ENCODE measurements at regions not wholly inside any gene's neighbourhood (a gene's known extent, or its start where the extent isn't known, plus 50 kb on each side); places are given as distances from the start of the nearest gene placed in this dataset.

DNA sequence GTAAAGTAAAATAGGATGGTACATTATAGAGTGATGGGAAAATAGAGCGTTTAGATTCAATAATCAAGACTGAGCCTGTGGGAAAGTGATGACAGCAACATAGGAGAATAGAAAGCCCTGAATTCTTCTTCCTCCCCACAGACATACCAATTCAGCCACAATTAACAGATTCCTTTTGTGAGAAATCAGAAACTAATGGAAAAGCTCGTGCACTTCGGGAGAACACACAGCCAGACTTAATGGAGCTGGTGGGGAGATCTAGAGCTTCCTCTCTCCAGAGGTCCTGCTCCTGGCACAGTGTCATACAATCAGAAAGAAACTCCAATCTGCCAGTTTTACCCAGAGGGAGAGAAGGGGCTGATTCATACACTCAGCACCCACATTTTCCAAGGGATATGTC is 676.3 kb upstream of the BOD1L1 start:
- TF ChIP-seq, protein P1, sequence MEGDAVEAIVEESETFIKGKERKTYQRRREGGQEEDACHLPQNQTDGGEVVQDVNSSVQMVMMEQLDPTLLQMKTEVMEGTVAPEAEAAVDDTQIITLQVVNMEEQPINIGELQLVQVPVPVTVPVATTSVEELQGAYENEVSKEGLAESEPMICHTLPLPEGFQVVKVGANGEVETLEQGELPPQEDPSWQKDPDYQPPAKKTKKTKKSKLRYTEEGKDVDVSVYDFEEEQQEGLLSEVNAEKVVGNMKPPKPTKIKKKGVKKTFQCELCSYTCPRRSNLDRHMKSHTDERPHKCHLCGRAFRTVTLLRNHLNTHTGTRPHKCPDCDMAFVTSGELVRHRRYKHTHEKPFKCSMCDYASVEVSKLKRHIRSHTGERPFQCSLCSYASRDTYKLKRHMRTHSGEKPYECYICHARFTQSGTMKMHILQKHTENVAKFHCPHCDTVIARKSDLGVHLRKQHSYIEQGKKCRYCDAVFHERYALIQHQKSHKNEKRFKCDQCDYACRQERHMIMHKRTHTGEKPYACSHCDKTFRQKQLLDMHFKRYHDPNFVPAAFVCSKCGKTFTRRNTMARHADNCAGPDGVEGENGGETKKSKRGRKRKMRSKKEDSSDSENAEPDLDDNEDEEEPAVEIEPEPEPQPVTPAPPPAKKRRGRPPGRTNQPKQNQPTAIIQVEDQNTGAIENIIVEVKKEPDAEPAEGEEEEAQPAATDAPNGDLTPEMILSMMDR (IDR thresholded peaks at IDR 0.05): no peak
- TF ChIP-seq POLR2AphosphoS5 (IDR thresholded peaks at IDR 0.05): no peak

Measured in esophagus muscularis mucosa (tissue), 3 donors.